ENCODE measurements at regions not wholly inside any gene's neighbourhood (a gene's known extent, or its start where the extent isn't known, plus 50 kb on each side); places are given as distances from the start of the nearest gene placed in this dataset.
"Not testable (repeated sequence)": the region's sequence is repeated elsewhere in the genome, so short reads cannot be mapped to it uniquely, and the experiment has no call there.

DNA sequence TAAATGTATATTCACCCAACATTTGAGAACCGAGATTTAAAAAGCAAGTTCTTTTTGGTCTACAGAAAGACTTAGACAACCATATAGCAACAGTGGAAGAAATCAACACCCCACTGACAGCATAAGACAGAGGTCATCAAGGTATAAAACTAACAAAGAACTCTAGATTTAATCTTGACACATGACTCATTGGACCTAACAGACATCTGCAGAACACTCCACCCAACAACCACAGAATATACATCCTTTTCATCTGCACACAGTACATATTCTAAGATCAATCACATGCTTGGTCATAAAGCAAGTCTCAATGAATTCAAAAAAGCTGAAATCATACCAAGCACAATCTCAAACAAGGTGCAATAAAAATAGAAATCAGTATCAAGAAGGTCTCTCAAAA is 65.8 kb downstream of the SPIN4 start:
- no peaks in the 10 kb centered on the region for H3K36me3 ChIP-seq (ENCODE audit: low read depth)
- DNase-seq (no peak), ATAC-seq (no peak)
- intact Hi-C loops (cut with DNase I, micrococcal nuclease), result no loop called here
- H3K4me3 ChIP-seq, result no peak overlapping the region
- no peak for TF ChIP-seq CTCF (IDR thresholded peaks at IDR 0.05)
- no peaks in the 10 kb centered on the region for H3K4me1 ChIP-seq (ENCODE audit: low read depth)
- H3K9me3 ChIP-seq, result no peaks in the 10 kb centered on the region

DNA sequence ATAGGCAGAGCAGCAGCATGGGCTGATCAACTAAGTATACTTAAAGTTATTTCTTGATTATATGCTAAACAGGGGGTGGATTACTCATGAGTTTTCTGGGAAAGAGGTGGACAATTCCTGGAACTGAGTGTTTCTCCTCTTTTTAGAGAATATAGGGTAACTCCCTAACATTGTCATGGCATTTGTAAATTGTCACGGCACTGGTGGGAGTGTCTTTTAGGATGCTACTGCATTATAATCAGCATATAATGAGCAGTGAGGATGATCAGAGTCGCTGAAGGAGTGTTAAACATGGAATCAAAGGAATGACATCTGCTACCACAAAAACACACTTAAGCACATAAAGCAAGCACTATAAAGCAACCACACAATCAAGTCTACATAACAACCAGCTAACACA is 66.5 kb downstream of the SPIN4 start:
- intact Hi-C loops (cut with DNase I, micrococcal nuclease), result no loop called here
- no peaks in the 10 kb centered on the region for H3K4me1 ChIP-seq (ENCODE audit: low read depth)
- no peaks in the 10 kb centered on the region for H3K9me3 ChIP-seq
- no peaks in the 10 kb centered on the region for H3K36me3 ChIP-seq (ENCODE audit: low read depth)
- TF ChIP-seq CTCF (IDR thresholded peaks at IDR 0.05), result no peak
- no peak overlapping the region for H3K4me3 ChIP-seq
- DNase-seq (no peak), ATAC-seq (no peak)

DNA sequence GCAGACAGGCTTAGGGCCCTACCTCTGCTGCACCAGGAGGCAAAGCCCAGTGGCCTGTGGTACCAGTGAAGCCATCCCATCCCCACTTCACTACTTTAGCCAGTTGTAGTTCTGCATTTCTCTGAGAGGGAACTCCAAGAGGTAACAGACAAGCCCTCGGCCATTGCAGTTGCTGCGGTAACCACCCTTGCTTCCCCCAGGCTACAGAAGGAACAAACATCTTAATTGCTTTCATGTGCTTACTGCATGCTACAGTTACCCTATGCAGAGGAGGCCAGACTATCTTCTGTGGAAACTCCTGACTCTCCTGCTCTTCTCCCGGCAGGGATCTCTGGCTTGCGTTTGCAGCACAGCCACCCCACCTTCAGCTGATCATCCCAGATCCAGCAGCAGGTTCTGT is 67.8 kb downstream of the SPIN4 start:
- Histone ChIP-seq H3K9me3 (no peaks in the 10 kb centered on the region), H3K4me3 (no peak overlapping the region), H3K4me1 (ENCODE audit: low read depth) (no peaks in the 10 kb centered on the region), H3K36me3 (ENCODE audit: low read depth) (no peaks in the 10 kb centered on the region)
- no peak for DNase-seq
- intact Hi-C loops (cut with DNase I, micrococcal nuclease), result no loop called here
- no peak for ATAC-seq
- no peak for TF ChIP-seq CTCF (IDR thresholded peaks at IDR 0.05)

DNA sequence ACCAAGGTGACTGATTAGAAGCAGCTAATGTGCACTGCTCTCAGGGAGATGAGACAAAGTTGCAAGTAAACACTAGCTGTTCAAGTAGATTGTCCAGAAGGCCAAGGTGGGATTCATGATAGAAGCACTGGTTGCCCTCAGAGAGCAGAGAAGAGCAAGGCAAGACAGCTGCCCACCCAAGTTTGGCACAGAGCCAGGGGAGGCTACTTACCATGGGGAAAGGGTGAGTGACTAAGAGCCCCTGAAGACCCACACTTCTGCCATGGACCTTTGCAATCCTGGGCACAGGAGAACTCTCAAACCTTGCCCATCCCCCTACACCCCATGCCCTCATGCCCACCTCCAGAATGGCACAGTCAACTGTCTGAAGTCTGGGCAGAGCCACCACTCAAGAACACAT is 68.3 kb downstream of the SPIN4 start:
- intact Hi-C loops (cut with DNase I, micrococcal nuclease), result no loop called here
- H3K4me3 ChIP-seq, result no peak overlapping the region
- DNase-seq (no peak), ATAC-seq (no peak)
- H3K36me3 ChIP-seq (ENCODE audit: low read depth), result no peaks in the 10 kb centered on the region
- H3K4me1 ChIP-seq (ENCODE audit: low read depth), result no peaks in the 10 kb centered on the region
- no peak for TF ChIP-seq CTCF (IDR thresholded peaks at IDR 0.05)
- H3K9me3 ChIP-seq, result no peaks in the 10 kb centered on the region

DNA sequence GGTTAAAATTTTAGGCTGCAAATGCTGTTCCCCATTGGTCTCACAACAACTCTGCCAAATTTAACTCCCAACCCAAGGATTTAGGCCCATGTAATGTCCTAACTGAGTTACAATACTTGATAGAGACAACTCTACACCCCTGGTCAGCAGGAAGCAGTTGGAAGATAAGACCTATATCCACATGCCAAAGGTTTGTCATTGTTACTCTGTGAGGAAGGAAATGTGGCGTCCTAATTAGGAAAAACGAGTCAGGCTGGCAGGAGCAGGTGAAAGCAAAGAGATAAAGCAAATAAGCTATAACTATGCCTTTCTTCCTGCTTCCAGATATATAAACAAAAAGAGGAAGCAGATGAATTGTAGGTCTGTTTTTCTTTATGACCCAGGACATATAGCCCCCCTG is 69.1 kb downstream of the SPIN4 start:
- no peak for TF ChIP-seq CTCF (IDR thresholded peaks at IDR 0.05)
- intact Hi-C loops (cut with DNase I, micrococcal nuclease), result no loop called here
- no peak for DNase-seq
- no peaks in the 10 kb centered on the region for H3K9me3 ChIP-seq
- no peaks in the 10 kb centered on the region for H3K4me1 ChIP-seq (ENCODE audit: low read depth)
- no peak overlapping the region for H3K4me3 ChIP-seq
- ATAC-seq, result no peak
- no peaks in the 10 kb centered on the region for H3K36me3 ChIP-seq (ENCODE audit: low read depth)

DNA sequence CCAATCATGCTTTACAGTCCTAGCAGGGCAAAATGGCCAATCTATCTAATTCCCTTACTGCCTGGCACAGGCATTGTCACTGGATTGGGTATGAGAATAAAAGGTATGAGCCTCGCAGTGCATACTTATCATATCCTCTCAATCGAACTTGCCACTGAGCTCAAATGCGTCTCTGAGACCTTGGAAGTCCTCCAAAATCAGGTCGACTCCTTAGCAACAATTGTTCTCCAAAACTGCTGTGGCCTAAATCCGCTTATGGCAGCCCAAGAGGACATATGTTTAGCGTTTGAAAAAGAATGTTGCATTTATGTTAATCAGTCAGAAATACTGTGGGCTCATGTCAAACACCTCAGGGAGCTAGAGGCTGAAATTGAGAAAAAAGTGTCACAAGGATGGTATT is 69.7 kb downstream of the SPIN4 start:
- ATAC-seq, result no peak
- intact Hi-C loops (cut with DNase I, micrococcal nuclease), result no loop called here
- TF ChIP-seq CTCF (IDR thresholded peaks at IDR 0.05), result no peak
- DNase-seq, result no peak
- Histone ChIP-seq H3K36me3 (ENCODE audit: low read depth) (no peaks in the 10 kb centered on the region), H3K4me1 (ENCODE audit: low read depth) (no peaks in the 10 kb centered on the region), H3K4me3 (no peak overlapping the region), H3K9me3 (no peaks in the 10 kb centered on the region)

DNA sequence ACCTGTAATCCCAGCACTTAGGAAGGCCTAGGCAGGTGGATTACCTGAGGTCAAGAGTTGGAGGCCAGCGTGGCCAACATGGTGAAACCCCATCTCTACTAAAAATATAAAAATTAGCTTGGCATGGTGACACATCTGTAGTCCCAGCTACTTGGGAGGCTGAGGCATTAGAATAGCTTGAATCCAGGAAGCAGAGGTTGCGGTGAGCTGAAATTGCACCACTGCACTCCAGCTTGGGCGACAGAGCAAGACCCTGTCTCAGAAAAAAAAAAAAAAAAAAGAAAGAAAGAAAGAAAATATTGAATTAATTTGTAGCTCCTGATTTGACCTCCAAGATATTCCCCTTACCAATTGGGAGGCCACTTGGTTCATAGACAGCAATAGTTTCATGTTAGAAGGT is 73.7 kb downstream of the SPIN4 start:
- H3K4me3 ChIP-seq; H3K9me3 ChIP-seq; ATAC-seq; intact Hi-C loops (cut with DNase I, micrococcal nuclease); H3K36me3 ChIP-seq (ENCODE audit: low read depth); H3K4me1 ChIP-seq (ENCODE audit: low read depth); DNase-seq: not testable (repeated sequence)

Data from mucosa of descending colon (tissue), 3 donors.